Trophoblast cell (in vitro differentiated cells and primary cell): ENCODE measurements at regions not wholly inside any gene's neighbourhood (a gene's known extent, or its start where the extent isn't known, plus 50 kb on each side); places are given as distances from the start of the nearest gene placed in this dataset.
"Not testable (repeated sequence)": the region's sequence is repeated elsewhere in the genome, so short reads cannot be mapped to it uniquely, and the experiment has no call there.

Source experiments
- DNase-seq, 2 donors: peaks; one replicate each; pipeline ENCODE4 v3.0.0-alpha.2; 2016
- H2AFZ ChIP-seq: 2 replicates; pipeline ENCODE4 v1.6.1; 2013; ENCODE audit warnings: low read length, moderate library complexity, mild to moderate bottlenecking; ENCODE audit not compliant: insufficient read depth, poor library complexity
- H2AK5ac ChIP-seq: 2 replicates; pipeline ENCODE4 v1.6.1; 2013; ENCODE audit warnings: mild to moderate bottlenecking, low read length
- H2BK120ac ChIP-seq: 2 replicates; pipeline ENCODE4 v1.6.1; 2013; ENCODE audit warnings: low read length, mild to moderate bottlenecking, moderate library complexity; ENCODE audit not compliant: insufficient read depth, poor library complexity
- H2BK12ac ChIP-seq: 2 replicates; pipeline ENCODE4 v1.6.1; 2013; ENCODE audit warnings: mild to moderate bottlenecking, low read length, moderate library complexity
- H2BK5ac ChIP-seq: 2 replicates; pipeline ENCODE4 v1.6.1; 2013; ENCODE audit warnings: low read length, low read depth, moderate library complexity, mild to moderate bottlenecking; ENCODE audit not compliant: poor library complexity
- H3K14ac ChIP-seq: 2 replicates; pipeline ENCODE4 v1.6.1; 2013; ENCODE audit warnings: mild to moderate bottlenecking, low read length
- H3K18ac ChIP-seq: 2 replicates; pipeline ENCODE4 v1.6.1; 2013; ENCODE audit warnings: mild to moderate bottlenecking, low read length
- H3K23ac ChIP-seq: 2 replicates; pipeline ENCODE4 v1.6.1; 2013; ENCODE audit warnings: low read length
- H3K27ac ChIP-seq: 2 replicates; pipeline ENCODE4 v1.5.1; 2013; ENCODE audit warnings: low read depth, mild to moderate bottlenecking, inconsistent platforms, low read length, moderate library complexity
- H3K27me3 ChIP-seq: 2 replicates; pipeline ENCODE4 v1.6.1; 2013; ENCODE audit warnings: inconsistent platforms, mild to moderate bottlenecking, low read length, moderate library complexity; ENCODE audit not compliant: insufficient read depth
- H3K36me3 ChIP-seq, 2 experiments: 1 replicate in 1 of 2; 2 replicates in 1 of 2; pipeline ENCODE4 v1.6.1; 2013; ENCODE audit warnings: low read length in 2 of 2, mild to moderate bottlenecking in 2 of 2, moderate library complexity in 1 of 2; ENCODE audit not compliant: insufficient read depth in 2 of 2, control insufficient read depth in 1 of 2
- H3K4ac ChIP-seq: 2 replicates; pipeline ENCODE4 v1.6.1; 2013; ENCODE audit warnings: low read depth, mild to moderate bottlenecking, low read length, moderate library complexity
- H3K4me1 ChIP-seq, 2 experiments: 1 replicate in 1 of 2; 2 replicates in 1 of 2; pipeline ENCODE4 v1.6.1; 2013; ENCODE audit warnings: low read length in 2 of 2, mild to moderate bottlenecking in 2 of 2, moderate library complexity in 1 of 2; ENCODE audit not compliant: insufficient read depth in 2 of 2, control insufficient read depth in 1 of 2
- H3K4me2 ChIP-seq: 2 replicates; pipeline ENCODE4 v1.6.1; 2013; ENCODE audit warnings: inconsistent platforms, mild to moderate bottlenecking, low read length, moderate library complexity
- H3K4me3 ChIP-seq: 2 replicates; pipeline ENCODE4 v1.5.1; 2013; ENCODE audit warnings: mild to moderate bottlenecking, low read depth, low read length, inconsistent platforms
- H3K79me1 ChIP-seq: one replicate; pipeline ENCODE4 v1.6.1; 2013; ENCODE audit warnings: low read length
- H3K79me2 ChIP-seq: 2 replicates; pipeline ENCODE4 v1.6.1; 2013; ENCODE audit warnings: low read length, mild to moderate bottlenecking; ENCODE audit not compliant: control insufficient read depth, insufficient read depth, poor library complexity
- H3K9ac ChIP-seq: 2 replicates; pipeline ENCODE4 v1.6.1; 2013; ENCODE audit warnings: mild to moderate bottlenecking, low read length
- H3K9me3 ChIP-seq: 2 replicates; pipeline ENCODE4 v1.6.1; 2013; ENCODE audit warnings: low read depth, mild to moderate bottlenecking, control low read depth, inconsistent platforms, low read length; ENCODE audit not compliant: insufficient read depth
- H4K12ac ChIP-seq: 2 replicates; pipeline ENCODE4 v1.6.1; 2013; ENCODE audit warnings: low read depth, mild to moderate bottlenecking, low read length, moderate library complexity
- H4K8ac ChIP-seq: 2 replicates; pipeline ENCODE4 v1.6.1; 2013; ENCODE audit warnings: low read depth, mild to moderate bottlenecking, low read length, moderate library complexity
- H4K91ac ChIP-seq: one replicate; pipeline ENCODE4 v1.6.1; 2013; ENCODE audit warnings: low read depth, mild to moderate bottlenecking, low read length, moderate library complexity
- WGBS: extraction: QIAGEN DNeasy Blood & Tissue Kit; methylation state at CpG from one replicate; pipeline ENCODE4 v1.1.7; 2013; ENCODE audit warnings: missing lambda C conversion rate; ENCODE audit not compliant: insufficient read length, insufficient coverage; ENCODE audit errors: extremely low coverage; 5-methylcytosine and 5-hydroxymethylcytosine counted together

DNA sequence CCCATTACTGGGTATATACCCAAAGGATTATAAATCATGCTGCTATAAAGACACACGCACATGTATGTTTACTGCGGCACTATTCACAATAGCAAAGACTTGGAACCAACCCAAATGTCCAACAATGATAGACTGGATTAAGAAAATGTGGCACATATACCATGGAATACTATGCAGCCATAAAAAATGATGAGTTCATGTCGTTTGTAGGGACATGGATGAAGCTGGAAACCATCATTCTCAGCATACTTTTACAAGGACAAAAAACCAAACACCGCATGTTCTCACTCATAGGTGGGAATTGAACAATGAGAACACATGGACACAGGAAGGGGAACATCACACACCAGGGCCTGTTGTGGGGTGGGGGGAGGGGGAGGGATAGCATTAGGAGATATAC is 50.6 kb upstream of the SPTBN2 start:
- not testable (repeated sequence) for H3K4me2 ChIP-seq, H2AK5ac ChIP-seq, H3K4me3 ChIP-seq, H3K27ac ChIP-seq, H2AFZ ChIP-seq, H3K4me1 ChIP-seq, H3K4ac ChIP-seq, H2BK12ac ChIP-seq, H3K27me3 ChIP-seq, H3K9me3 ChIP-seq, H4K12ac ChIP-seq, H3K14ac ChIP-seq, H3K23ac ChIP-seq, H4K8ac ChIP-seq, H3K18ac ChIP-seq, H3K79me1 ChIP-seq, H2BK120ac ChIP-seq, H3K79me2 ChIP-seq, DNase-seq, H4K91ac ChIP-seq, H3K9ac ChIP-seq, H2BK5ac ChIP-seq, H3K36me3 ChIP-seq
- no CpG with 5 or more reads among the region's 4 CpGs for WGBS
